Immature natural killer cell (primary cell): ENCODE measurements at regions not wholly inside any gene's neighbourhood (a gene's known extent, or its start where the extent isn't known, plus 50 kb on each side); places are given as distances from the start of the nearest gene placed in this dataset.

Experiments used
- DNase-seq, 3 donors: peaks; one replicate each; pipeline ENCODE4 v3.0.0; 2022; ENCODE audit warnings: mixed read lengths in 1 of 3
- H3K27ac Mint-ChIP-seq, 6 donors: one replicate each; pipeline ENCODE4 v1.8.0; 2020; ENCODE audit warnings: mixed read lengths in 6 of 6, mild to moderate bottlenecking in 5 of 6, inconsistent platforms in 4 of 6, moderate library complexity in 3 of 6
- H3K27me3 Mint-ChIP-seq, 3 donors: one replicate each; pipeline ENCODE4 v1.8.0; 2020 to 2021; ENCODE audit warnings: low read depth in 3 of 3, mild to moderate bottlenecking in 3 of 3, mixed read lengths in 3 of 3, moderate library complexity in 3 of 3, inconsistent platforms in 1 of 3
- H3K36me3 Mint-ChIP-seq, 3 donors: one replicate each; pipeline ENCODE4 v1.8.0; 2020; ENCODE audit warnings: mixed read lengths in 3 of 3, inconsistent platforms in 2 of 3, mild to moderate bottlenecking in 2 of 3
- H3K4me1 Mint-ChIP-seq, 2 donors: one replicate each; pipeline ENCODE4 v1.8.0; 2020; ENCODE audit warnings: inconsistent platforms in 2 of 2, mild to moderate bottlenecking in 2 of 2, mixed read lengths in 2 of 2, moderate library complexity in 1 of 2
- H3K4me3 Mint-ChIP-seq, 5 donors: one replicate each; pipeline ENCODE4 v1.8.0; 2020; ENCODE audit warnings: mild to moderate bottlenecking in 5 of 5, mixed read lengths in 5 of 5, inconsistent platforms in 3 of 5, moderate library complexity in 3 of 5
- H3K9me3 Mint-ChIP-seq, 6 donors: one replicate each; pipeline ENCODE4 v1.8.0; 2020; ENCODE audit warnings: mild to moderate bottlenecking in 6 of 6, mixed read lengths in 6 of 6, inconsistent platforms in 4 of 6, moderate library complexity in 3 of 6

GRCh38 chr5:161047024-161047423 is 195.0 kb upstream of the ATP10B start:
- Mint-ChIP-seq H3K9me3 (no peaks in the 10 kb centered on the region), H3K27me3 (no peaks in the 10 kb centered on the region), H3K4me3 (no peak overlapping the region), H3K27ac (no peak overlapping the region), H3K36me3 (no peaks in the 10 kb centered on the region), H3K4me1 (no peaks in the 10 kb centered on the region)
- DNase-seq = no peak

- Mint-ChIP-seq H3K4me1 (no peaks in the 10 kb centered on the region), H3K36me3 (no peaks in the 10 kb centered on the region), H3K4me3 (no peak overlapping the region), H3K27me3 (peaks cover 0 to 2% (median 0%) of the 10 kb centered on the region in 3 donors), H3K9me3 (peaks cover 0 to 3% (median 0%) of the 10 kb centered on the region in 6 donors), H3K27ac (no peak overlapping the region)
- no peak for DNase-seq
These were observed 190.9 kb upstream of the ATP10B start for GRCh38 chr5:161042862-161043261.

DNA sequence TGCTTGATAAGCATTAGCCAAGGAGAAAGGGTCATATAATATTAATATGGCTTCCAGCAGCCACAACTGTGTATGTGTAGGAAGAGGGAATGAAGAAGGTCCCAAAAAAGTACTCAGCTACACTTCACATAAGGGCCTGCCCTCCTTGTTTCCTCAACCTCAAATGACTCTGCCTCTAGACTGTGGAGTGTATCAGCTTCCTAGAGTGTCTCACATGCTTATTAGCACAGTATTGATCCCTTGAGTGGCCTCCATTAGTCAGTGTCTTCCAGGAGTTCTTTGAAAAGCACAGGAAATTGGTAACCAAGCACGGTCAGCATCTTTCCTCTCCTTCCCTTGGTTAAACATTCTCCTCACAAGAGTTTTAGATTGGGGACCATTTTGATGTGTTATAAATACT is 190.4 kb upstream of the ATP10B start:
- Mint-ChIP-seq H3K27me3 (peaks cover 0 to 2% (median 0%) of the 10 kb centered on the region in 3 donors), H3K27ac (no peak overlapping the region), H3K9me3 (peaks cover 0 to 4% (median 0%) of the 10 kb centered on the region in 6 donors), H3K4me3 (no peak overlapping the region), H3K36me3 (no peaks in the 10 kb centered on the region), H3K4me1 (no peaks in the 10 kb centered on the region)
- DNase-seq = no peak

DNA sequence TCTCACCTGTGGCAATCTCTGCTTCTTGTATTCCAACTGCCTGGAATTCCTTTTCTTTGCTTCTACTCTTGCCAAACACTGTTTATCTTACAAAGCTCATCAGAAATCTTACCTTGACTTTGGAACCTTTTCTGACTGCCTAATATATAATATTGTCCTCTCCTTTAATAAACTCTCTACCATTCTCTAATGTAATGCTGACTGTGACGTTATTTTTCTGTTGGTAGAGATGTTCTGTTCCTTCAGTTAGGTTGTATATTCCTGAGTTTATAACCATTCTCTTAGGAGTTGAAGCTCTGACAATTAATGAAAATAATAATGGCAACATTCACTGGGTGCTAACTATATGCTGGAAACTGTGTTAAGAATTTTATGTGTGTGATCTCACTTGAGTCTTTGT is 188.8 kb upstream of the ATP10B start:
- DNase-seq = no peak
- H3K4me1 Mint-ChIP-seq = no peaks in the 10 kb centered on the region
- no peaks in the 10 kb centered on the region for H3K36me3 Mint-ChIP-seq
- H3K27me3 Mint-ChIP-seq = peaks cover 0 to 2% (median 0%) of the 10 kb centered on the region in 3 donors
- H3K9me3 Mint-ChIP-seq = peaks cover 0 to 7% (median 0%) of the 10 kb centered on the region in 6 donors
- no peak overlapping the region for H3K4me3 Mint-ChIP-seq
- no peak overlapping the region for H3K27ac Mint-ChIP-seq

DNA sequence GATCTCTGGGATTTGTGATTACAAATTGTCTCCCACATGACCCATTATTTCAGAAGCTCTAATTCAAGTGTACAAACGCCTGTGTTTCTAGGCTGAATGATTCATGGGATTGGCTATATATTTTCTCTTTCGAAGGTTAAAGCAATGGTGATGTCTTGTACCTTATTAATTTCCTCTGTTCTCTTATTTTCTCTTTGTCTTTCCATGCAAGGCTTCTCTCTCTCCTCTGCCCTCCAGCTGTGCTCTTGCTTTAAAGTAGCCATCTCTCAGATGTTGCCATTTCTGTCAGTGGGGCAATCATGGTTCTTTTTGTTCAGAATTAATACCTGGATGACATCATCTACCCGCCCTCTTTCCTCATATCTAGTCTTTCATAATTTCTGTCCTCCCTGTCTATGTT is 184.3 kb upstream of the ATP10B start:
- no peak overlapping the region for H3K27ac Mint-ChIP-seq
- no peak for DNase-seq
- H3K27me3 Mint-ChIP-seq = peaks cover 0 to 2% (median 2%) of the 10 kb centered on the region in 3 donors
- no peaks in the 10 kb centered on the region for H3K4me1 Mint-ChIP-seq
- peaks cover 0 to 13% (median 4%) of the 10 kb centered on the region in 6 donors for H3K9me3 Mint-ChIP-seq
- no peak overlapping the region for H3K4me3 Mint-ChIP-seq
- no peaks in the 10 kb centered on the region for H3K36me3 Mint-ChIP-seq

DNA sequence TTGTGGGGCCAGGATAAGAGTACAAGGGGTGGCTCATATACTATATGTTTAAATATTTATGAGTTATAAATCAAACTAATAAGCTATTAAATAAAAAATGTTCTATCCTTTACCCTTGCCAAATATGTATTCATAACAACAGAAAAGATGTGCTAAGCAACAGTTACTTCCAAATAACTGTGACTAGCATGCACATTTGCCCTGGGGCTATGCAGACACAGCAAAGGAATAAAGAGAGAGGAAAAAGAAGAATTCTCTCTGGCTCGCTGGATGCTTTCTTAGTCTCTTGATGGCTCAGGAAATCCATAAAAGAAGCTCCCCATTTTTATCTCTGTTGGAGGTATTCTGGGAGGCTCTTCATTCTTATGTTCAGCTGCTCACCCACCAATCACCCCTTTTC is 182.4 kb upstream of the ATP10B start:
- peaks cover 0 to 11% (median 4%) of the 10 kb centered on the region in 6 donors for H3K9me3 Mint-ChIP-seq
- no peaks in the 10 kb centered on the region for H3K4me1 Mint-ChIP-seq
- DNase-seq = no peak
- H3K4me3 Mint-ChIP-seq = no peak overlapping the region
- H3K27ac Mint-ChIP-seq = no peak overlapping the region
- no peaks in the 10 kb centered on the region for H3K36me3 Mint-ChIP-seq
- H3K27me3 Mint-ChIP-seq = peaks cover 0 to 2% (median 0%) of the 10 kb centered on the region in 3 donors

- H3K4me3 Mint-ChIP-seq = no peak overlapping the region
- H3K4me1 Mint-ChIP-seq = no peaks in the 10 kb centered on the region
- no peak overlapping the region for H3K27ac Mint-ChIP-seq
These were observed 178.2 kb upstream of the ATP10B start for GRCh38 chr5:161030229-161030628.

GRCh38 chr5:161027763-161028162 is 175.8 kb upstream of the ATP10B start:
- Mint-ChIP-seq H3K4me1 (no peaks in the 10 kb centered on the region), H3K9me3 (peaks cover 0 to 2% (median 0%) of the 10 kb centered on the region in 6 donors), H3K36me3 (no peaks in the 10 kb centered on the region), H3K27ac (no peak overlapping the region), H3K27me3 (peaks cover 0 to 1% (median under 1%) of the 10 kb centered on the region in 3 donors), H3K4me3 (no peak overlapping the region)
- no peak for DNase-seq

More at GRCh38 chr5:161030229-161030628, 178.2 kb upstream of the ATP10B start:
- Mint-ChIP-seq H3K36me3 (no peaks in the 10 kb centered on the region), H3K27me3 (peaks cover 0 to 2% (median 0%) of the 10 kb centered on the region in 3 donors), H3K9me3 (peaks cover 0 to 6% (median 1%) of the 10 kb centered on the region in 6 donors)
- no peak for DNase-seq

DNA sequence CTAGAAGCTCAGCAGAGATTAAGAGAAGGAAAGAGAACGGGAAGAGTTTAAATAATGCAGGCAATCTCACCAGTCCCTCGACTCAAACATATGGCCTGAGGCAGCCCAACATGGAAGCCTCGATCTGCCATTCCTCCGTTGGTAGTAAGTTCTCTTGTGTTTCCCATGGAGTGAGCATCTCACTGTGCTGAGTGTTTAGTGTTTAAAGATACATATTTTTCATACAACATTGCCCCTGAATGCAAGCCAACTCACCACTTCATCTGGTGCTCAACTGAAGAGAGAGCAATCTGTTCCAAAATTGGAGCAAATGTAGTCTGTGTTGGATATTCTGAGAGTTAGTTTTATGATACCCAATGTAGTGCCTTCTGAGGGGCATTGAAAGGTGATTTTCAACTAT is 171.5 kb upstream of the ATP10B start:
- H3K9me3 Mint-ChIP-seq = peaks cover 0 to 2% (median 0%) of the 10 kb centered on the region in 6 donors
- H3K27ac Mint-ChIP-seq = no peak overlapping the region
- H3K27me3 Mint-ChIP-seq = peaks cover 2 to 3% (median 2%) of the 10 kb centered on the region in 3 donors
- H3K4me1 Mint-ChIP-seq = no peaks in the 10 kb centered on the region
- no peaks in the 10 kb centered on the region for H3K36me3 Mint-ChIP-seq
- no peak for DNase-seq
- no peak overlapping the region for H3K4me3 Mint-ChIP-seq

DNA sequence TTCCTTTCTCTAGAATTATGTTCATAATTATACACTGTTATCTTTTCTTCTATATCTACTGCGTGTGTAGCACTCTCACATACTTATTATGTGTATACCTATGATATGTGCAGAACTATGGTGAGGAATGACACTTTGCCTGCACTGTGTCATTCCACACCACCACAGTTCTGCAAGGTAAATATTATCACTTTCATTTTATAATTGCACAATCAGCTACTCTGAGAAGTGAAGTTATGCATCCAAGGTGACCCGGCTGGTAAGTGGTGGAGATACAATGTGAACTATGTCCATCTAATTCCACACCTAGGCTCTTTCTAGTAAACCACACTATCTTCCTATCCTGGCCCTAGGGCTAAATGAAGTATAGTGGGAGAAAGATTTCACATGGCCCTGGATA is 170.1 kb upstream of the ATP10B start:
- no peak for DNase-seq
- no peak overlapping the region for H3K4me3 Mint-ChIP-seq
- H3K36me3 Mint-ChIP-seq = no peaks in the 10 kb centered on the region
- no peaks in the 10 kb centered on the region for H3K4me1 Mint-ChIP-seq
- H3K27me3 Mint-ChIP-seq = peaks cover 2 to 3% (median 2%) of the 10 kb centered on the region in 3 donors
- peaks cover 0 to 3% (median 0%) of the 10 kb centered on the region in 6 donors for H3K9me3 Mint-ChIP-seq
- no peak overlapping the region for H3K27ac Mint-ChIP-seq

- no peaks in the 10 kb centered on the region for H3K36me3 Mint-ChIP-seq
- no peak overlapping the region for H3K27ac Mint-ChIP-seq
- H3K4me3 Mint-ChIP-seq = no peak overlapping the region
- H3K9me3 Mint-ChIP-seq = peaks cover 0 to 17% (median 1%) of the 10 kb centered on the region in 6 donors
- DNase-seq = no peak
- H3K27me3 Mint-ChIP-seq = peaks cover 0 to 2% (median 1%) of the 10 kb centered on the region in 3 donors
- H3K4me1 Mint-ChIP-seq = no peaks in the 10 kb centered on the region
These were observed 157.8 kb upstream of the ATP10B start for GRCh38 chr5:161009817-161010216.

DNA sequence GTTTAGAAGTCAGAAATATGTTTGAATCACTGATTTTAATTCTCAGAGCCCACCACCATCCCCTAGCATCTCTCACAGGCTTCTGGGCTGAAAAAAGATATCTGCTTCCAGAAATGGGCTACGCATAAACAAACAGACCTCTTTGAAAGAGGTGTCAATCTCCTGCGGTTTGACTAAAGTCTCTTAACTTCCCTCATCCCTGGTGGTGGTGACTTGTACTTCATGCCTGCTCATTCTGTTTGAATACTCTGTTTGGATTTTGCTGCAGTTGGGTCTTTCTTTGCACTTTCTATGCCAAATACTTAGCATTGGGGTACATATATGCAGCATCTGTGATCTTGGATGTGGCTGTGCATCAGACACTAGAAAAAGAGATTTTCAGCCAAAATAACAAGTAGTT is 157.2 kb upstream of the ATP10B start:
- no peak overlapping the region for H3K27ac Mint-ChIP-seq
- H3K27me3 Mint-ChIP-seq = peaks cover 1 to 2% (median 2%) of the 10 kb centered on the region in 3 donors
- DNase-seq = no peak
- H3K36me3 Mint-ChIP-seq = no peaks in the 10 kb centered on the region
- H3K9me3 Mint-ChIP-seq = peaks cover 0 to 22% (median 3%) of the 10 kb centered on the region in 6 donors
- no peaks in the 10 kb centered on the region for H3K4me1 Mint-ChIP-seq
- H3K4me3 Mint-ChIP-seq = no peak overlapping the region

DNA sequence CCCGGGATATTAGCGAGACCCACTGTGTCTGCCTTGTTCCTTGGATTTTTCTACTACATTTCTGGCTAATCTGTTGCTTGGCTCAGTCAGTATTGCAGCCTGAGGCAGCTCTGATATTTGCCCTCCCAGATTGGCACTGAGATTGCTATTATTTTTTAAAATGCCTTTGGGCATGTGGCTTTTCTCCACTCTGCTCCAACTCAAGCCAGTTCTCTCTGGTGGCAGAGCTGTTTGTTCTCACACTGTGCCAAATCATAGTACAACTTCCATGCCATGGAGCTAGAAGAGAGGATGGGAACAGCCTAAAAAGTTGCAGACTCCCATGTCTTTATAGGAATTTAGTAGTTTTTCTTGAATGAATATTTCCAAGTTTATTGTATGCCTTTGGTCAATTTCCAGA is 155.9 kb upstream of the ATP10B start:
- Mint-ChIP-seq H3K36me3 (no peaks in the 10 kb centered on the region), H3K4me1 (no peaks in the 10 kb centered on the region), H3K4me3 (no peak overlapping the region), H3K9me3 (peaks cover 0 to 22% (median 5%) of the 10 kb centered on the region in 6 donors), H3K27ac (no peak overlapping the region), H3K27me3 (peaks cover 1 to 3% (median 2%) of the 10 kb centered on the region in 3 donors)
- DNase-seq = no peak

DNA sequence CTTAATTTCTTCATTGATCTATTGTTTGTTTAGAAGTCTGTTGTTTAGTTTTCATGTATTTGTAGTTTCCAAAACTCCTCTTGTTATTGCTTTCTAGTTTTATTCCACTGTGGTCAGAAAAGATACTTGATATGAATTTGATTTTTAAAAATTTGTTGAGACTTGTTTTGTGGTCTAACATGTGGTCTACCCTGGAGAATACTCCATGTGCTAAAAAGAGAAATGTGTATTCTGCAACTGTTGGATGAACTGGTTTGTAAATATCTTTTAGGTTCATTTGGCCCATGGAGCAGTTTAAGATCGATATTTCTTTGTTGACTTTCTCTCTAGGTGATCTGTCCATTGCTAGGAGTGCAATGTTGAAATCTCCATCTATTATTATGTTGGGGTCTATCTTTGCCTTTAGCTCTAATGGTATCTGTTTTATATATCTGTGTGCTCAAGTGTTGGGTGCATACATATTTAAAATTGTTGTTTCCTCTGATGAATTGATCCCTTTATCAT is 150.6 kb upstream of the ATP10B start:
- no peak overlapping the region for H3K4me3 Mint-ChIP-seq
- H3K27ac Mint-ChIP-seq = no peak overlapping the region
- H3K9me3 Mint-ChIP-seq = peaks cover 0 to 23% (median 4%) of the 10 kb centered on the region in 6 donors
- no peaks in the 10 kb centered on the region for H3K36me3 Mint-ChIP-seq
- H3K4me1 Mint-ChIP-seq = no peaks in the 10 kb centered on the region
- peaks cover 0 to 3% (median 0%) of the 10 kb centered on the region in 3 donors for H3K27me3 Mint-ChIP-seq
- no peak for DNase-seq

DNA sequence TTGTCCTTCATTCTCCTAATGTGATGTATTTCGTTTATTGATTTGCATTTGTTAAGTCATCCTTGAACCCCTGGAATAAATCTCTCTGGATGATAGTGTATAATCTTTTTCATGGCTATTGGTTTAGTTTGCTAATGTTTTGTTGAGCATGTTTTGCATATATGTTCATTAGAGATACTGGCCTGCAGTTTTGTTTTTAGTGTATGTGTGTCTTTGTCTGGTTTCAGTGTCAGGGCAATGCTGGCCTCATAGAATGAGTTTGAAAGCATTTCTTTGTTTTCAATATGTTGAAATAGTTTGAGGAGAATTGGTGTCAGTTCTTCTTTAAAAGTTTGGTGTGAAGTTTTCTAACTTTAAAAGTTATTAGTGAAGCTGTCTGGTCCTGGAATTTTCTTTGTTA is 149.6 kb upstream of the ATP10B start:
- no peak overlapping the region for H3K4me3 Mint-ChIP-seq

More for the DNA sequence above, 149.6 kb upstream of the ATP10B start:
- Mint-ChIP-seq H3K27me3 (peaks cover 0 to 3% (median 0%) of the 10 kb centered on the region in 3 donors), H3K36me3 (no peaks in the 10 kb centered on the region), H3K4me1 (no peaks in the 10 kb centered on the region), H3K27ac (no peak overlapping the region), H3K9me3 (peaks cover 0 to 20% (median 4%) of the 10 kb centered on the region in 6 donors)
- no peak for DNase-seq
